K562 (cell line): ENCODE measurements at regions not wholly inside any gene's neighbourhood (a gene's known extent, or its start where the extent isn't known, plus 50 kb on each side); places are given as distances from the start of the nearest gene placed in this dataset.

Experiments
- ATAC-seq: fragments of 200-7000 bp; cut with Tn5 transposase; 3 replicates; pipeline ENCODE4 v1.9.1; 2020; ENCODE audit warnings: moderate library complexity
- BruUV-seq: library from RNA; stranded (reverse); fragments of 400-500 nt; replicated peaks from 2 replicates; lab custom pipeline; 2021; lab: Mats Ljungman, UMichigan
- CTCF ChIA-PET: fragments of 300-600 bp; formaldehyde crosslinking; extraction: SDS; loops from one replicate; lab custom pipeline; 2021; ENCODE audit warnings: low intra/inter-chr PET ratio; lab: Yijun Ruan, JAX
- POLR2A ChIA-PET: fragments of 300-600, 350-650 bp; sonication (Branson Sonifier 250); formaldehyde crosslinking; extraction: SDS; loops from one replicate; lab custom pipeline; 2021; ENCODE audit warnings: antibody characterized with exemption, inconsistent platforms; lab: Yijun Ruan, JAX
- DNase-seq, 4 experiments: peaks; one replicate each; pipeline versions ENCODE4 v3.0.0 to v3.0.0-alpha.2; 2011 to 2018; ENCODE audit warnings: low spot score in 3 of 4, mixed read lengths in 3 of 4; ENCODE audit errors: extremely low read depth in 1 of 4
- FAIRE-seq: peaks from 2 replicates; lab custom pipeline; 2011; peaks lifted over from hg19 to GRCh38; lab: Jason Lieb, UNC
- H2AFZ ChIP-seq: 2 replicates; pipeline ENCODE4 v1.6.0; 2011; ENCODE audit warnings: low read depth, low read length, control low read depth, inconsistent platforms
- H3K27ac ChIP-seq: fragments of 200-600 bp; 3 replicates; pipeline ENCODE4 v1.8.0; 2011; ENCODE audit warnings: low read depth, mild to moderate bottlenecking, control low read depth, inconsistent platforms, low read length, moderate library complexity, mixed read lengths; ENCODE audit errors: extremely low read depth
- H3K27me3 ChIP-seq, 2 experiments: fragments of 300-600 bp in 1 of 2; 2 replicates in 1 of 2; 3 replicates in 1 of 2; pipeline versions ENCODE4 v1.6.0 to v1.8.0; 2011; ENCODE audit warnings: inconsistent platforms in 2 of 2, low read length in 2 of 2, mild to moderate bottlenecking in 1 of 2, mixed read lengths in 1 of 2, moderate library complexity in 1 of 2; ENCODE audit not compliant: control insufficient read depth in 2 of 2, insufficient read depth in 2 of 2
- H3K36me3 ChIP-seq: fragments of 300-600 bp; 3 replicates; pipeline ENCODE4 v1.8.0; 2011; ENCODE audit warnings: mild to moderate bottlenecking, low read length, inconsistent platforms; ENCODE audit not compliant: control insufficient read depth, insufficient read depth
- H3K4me1 ChIP-seq, 2 experiments: fragments of 200-600 bp in 1 of 2; replicated peaks in 1 of 2; 2 replicates in 1 of 2; 3 replicates in 1 of 2; pipeline versions ENCODE4 v1.5.1 to v1.8.0; 2011; ENCODE audit warnings: inconsistent platforms in 2 of 2, low read length in 2 of 2, mild to moderate bottlenecking in 1 of 2, mixed read lengths in 1 of 2, moderate library complexity in 1 of 2; ENCODE audit not compliant: control insufficient read depth in 2 of 2, insufficient read depth in 2 of 2
- H3K4me2 ChIP-seq: 2 replicates; pipeline ENCODE4 v1.6.1; 2011; ENCODE audit warnings: low read length, control low read depth, inconsistent platforms, mixed read lengths; ENCODE audit not compliant: insufficient read depth
- H3K4me3 ChIP-seq: fragments of 200-600 bp; sonication (generic), shearing (Covaris generic); 2 replicates; pipeline ENCODE4 v1.5.1; 2016; ENCODE audit warnings: control low read depth, inconsistent platforms
- H3K79me2 ChIP-seq: fragments of 200-600 bp; 3 replicates; pipeline ENCODE4 v1.8.0; 2011; ENCODE audit warnings: low read length, inconsistent platforms; ENCODE audit not compliant: control insufficient read depth, insufficient read depth
- H3K9ac ChIP-seq, 2 experiments: 2 replicates each; pipeline versions ENCODE4 v1.6.0 to v1.6.1; 2011; ENCODE audit warnings: low read depth in 2 of 2, low read length in 2 of 2, control low read depth in 1 of 2, inconsistent platforms in 1 of 2, mild to moderate bottlenecking in 1 of 2, mixed read lengths in 1 of 2; ENCODE audit not compliant: insufficient read depth in 1 of 2
- H3K9me1 ChIP-seq: one replicate; pipeline ENCODE4 v1.6.0; 2011; ENCODE audit warnings: inconsistent platforms, mild to moderate bottlenecking, low read length, moderate library complexity; ENCODE audit not compliant: control insufficient read depth, insufficient read depth
- H3K9me3 ChIP-seq: replicated peaks from 2 replicates; pipeline ENCODE4 v1.5.1; 2011; ENCODE audit warnings: low read depth, low read length, inconsistent platforms; ENCODE audit not compliant: control insufficient read depth, insufficient read depth
- H4K20me1 ChIP-seq: replicated peaks from 2 replicates; pipeline ENCODE4 v1.6.1; 2011; ENCODE audit warnings: low read length, inconsistent platforms, mixed read lengths; ENCODE audit not compliant: control insufficient read depth, insufficient read depth
- EWSR1 ChIP-seq: fragments of 450-650 bp; IDR thresholded peaks from 2 replicates; pipeline ENCODE4 v1.6.1; 2018; ENCODE audit warnings: borderline replicate concordance, mild to moderate bottlenecking, low read depth, moderate library complexity; ENCODE audit not compliant: partially characterized antibody
- GTF2E2 ChIP-seq: fragments of 200-800 bp; sonication (Bioruptor generic); IDR thresholded peaks from 2 replicates; pipeline ENCODE4 v1.6.1; 2016; ENCODE audit warnings: missing genetic modification characterization, missing compliant biosample characterization
- HMBOX1 ChIP-seq: sonication (generic); IDR thresholded peaks from 2 replicates; pipeline ENCODE4 v1.6.1; 2016
- KAT7 ChIP-seq: sonication (generic); formaldehyde crosslinking; IDR thresholded peaks from 2 replicates; pipeline ENCODE4 v1.8.0; 2022; ENCODE audit warnings: missing genetic modification reagents, mild to moderate bottlenecking, borderline replicate concordance
- YBX1 ChIP-seq: fragments of 450-650 bp; IDR thresholded peaks from 2 replicates; pipeline ENCODE4 v1.7.1; 2016; ENCODE audit warnings: mild to moderate bottlenecking
- ZC3H4 ChIP-seq: sonication (generic); formaldehyde crosslinking; IDR thresholded peaks from 2 replicates; pipeline ENCODE4 v1.9.0; 2021; ENCODE audit warnings: missing genetic modification reagents, borderline replicate concordance
- ZNF324 ChIP-seq: fragments of 250-450 bp; sonication (Bioruptor Pico); IDR thresholded peaks from 2 replicates; pipeline ENCODE4 v1.4.0; 2020; ENCODE audit warnings: mild to moderate bottlenecking
- ZNF431 ChIP-seq: sonication (generic); formaldehyde crosslinking; IDR thresholded peaks from 2 replicates; pipeline ENCODE4 v1.8.0; 2022; ENCODE audit warnings: mild to moderate bottlenecking, missing genetic modification reagents
- ZNF561 ChIP-seq: fragments of 450-650 bp; formaldehyde crosslinking; conservative IDR thresholded peaks from 2 replicates; pipeline ENCODE4 v1.4.0; 2020; ENCODE audit warnings: mild to moderate bottlenecking, moderate library complexity
- whole genome bisulfite sequencing: fragments of 100-300 bp; shearing (Covaris generic); methylation state at CpG from one replicate; pipeline ENCODE4 v1.1.6; 2016; ENCODE audit warnings: low coverage, mixed read lengths; ENCODE audit not compliant: insufficient coverage; ENCODE audit errors: missing lambda C conversion rate; 5-methylcytosine and 5-hydroxymethylcytosine counted together
- in situ Hi-C: fragments of 300-500 bp; cut with MboI; formaldehyde crosslinking; loops from 4 replicates; pipeline ENCODE4 v1.15.0; 2018; ENCODE audit warnings: inconsistent platforms, mixed read lengths
- intact Hi-C: fragments of 100-400 bp; cut with micrococcal nuclease; formaldehyde crosslinking; loops from 2 replicates; pipeline ENCODE4 v1.14.2; 2022
- TF ChIP-seq, protein P1 (sequence below): fragments of 450-650 bp; conservative IDR thresholded peaks from 2 replicates; pipeline ENCODE4 v1.6.1; 2016; ENCODE audit warnings: missing genetic modification characterization, low read depth, mild to moderate bottlenecking, control low read depth, missing compliant biosample characterization

GRCh38 chr2:57615855-57616556, 430.6 kb upstream of the VRK2 start:
- H3K27ac ChIP-seq = no peak overlapping the region
- H3K27me3 ChIP-seq = no peaks in the 10 kb centered on the region
- 0% methylated on average over 1 of the region's 1 CpG for WGBS
- no TSS peak for BruUV-seq
- in situ Hi-C loops (no loop called here), intact Hi-C loops (no loop called here)
- no peaks in the 10 kb centered on the region for H3K36me3 ChIP-seq
- H3K4me1 ChIP-seq = no peaks in the 10 kb centered on the region
- no peak overlapping the region for H3K4me2 ChIP-seq
- H4K20me1 ChIP-seq = no peaks in the 10 kb centered on the region
- ATAC-seq (no peak), DNase-seq (no peak), FAIRE-seq (no peak)
- H3K79me2 ChIP-seq = no peaks in the 10 kb centered on the region
- no peak for TF ChIP-seq ZC3H4 (CRISPR knock-in tag)
- ChIA-PET POLR2A (no interaction called here), CTCF (no interaction called here)
- no peak overlapping the region for H3K4me3 ChIP-seq
- H3K9me3 ChIP-seq = no peaks in the 10 kb centered on the region
- H3K9ac ChIP-seq = no peak overlapping the region
- H2AFZ ChIP-seq = no peak overlapping the region
- no peaks in the 10 kb centered on the region for H3K9me1 ChIP-seq

GRCh38 chr2:57617318-57617717, 429.3 kb upstream of the VRK2 start:
- FAIRE-seq (no peak), DNase-seq (no peak), ATAC-seq (no peak)
- no peak for TF ChIP-seq ZNF431 (CRISPR knock-in tag)
- TF ChIP-seq EWSR1 = no peak
- TF ChIP-seq HMBOX1 = no peak
- no peak for TF ChIP-seq GTF2E2 (tag)
- no peak for TF ChIP-seq YBX1
- TF ChIP-seq ZNF561 (CRISPR knock-in tag) = no peak
- TF ChIP-seq ZNF324 (CRISPR knock-in tag) = no peak
- TF ChIP-seq, protein P1, sequence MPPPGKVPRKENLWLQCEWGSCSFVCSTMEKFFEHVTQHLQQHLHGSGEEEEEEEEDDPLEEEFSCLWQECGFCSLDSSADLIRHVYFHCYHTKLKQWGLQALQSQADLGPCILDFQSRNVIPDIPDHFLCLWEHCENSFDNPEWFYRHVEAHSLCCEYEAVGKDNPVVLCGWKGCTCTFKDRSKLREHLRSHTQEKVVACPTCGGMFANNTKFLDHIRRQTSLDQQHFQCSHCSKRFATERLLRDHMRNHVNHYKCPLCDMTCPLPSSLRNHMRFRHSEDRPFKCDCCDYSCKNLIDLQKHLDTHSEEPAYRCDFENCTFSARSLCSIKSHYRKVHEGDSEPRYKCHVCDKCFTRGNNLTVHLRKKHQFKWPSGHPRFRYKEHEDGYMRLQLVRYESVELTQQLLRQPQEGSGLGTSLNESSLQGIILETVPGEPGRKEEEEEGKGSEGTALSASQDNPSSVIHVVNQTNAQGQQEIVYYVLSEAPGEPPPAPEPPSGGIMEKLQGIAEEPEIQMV (tag) = no peak
- TF ChIP-seq KAT7 (CRISPR knock-in tag) = no peak
- intact Hi-C loops = no loop called here
- no peaks in the 10 kb centered on the region for H3K9me3 ChIP-seq
- no peaks in the 10 kb centered on the region for H3K79me2 ChIP-seq
- H3K27ac ChIP-seq = no peak overlapping the region
- no peak overlapping the region for H3K4me3 ChIP-seq
- H4K20me1 ChIP-seq = no peaks in the 10 kb centered on the region
- in situ Hi-C loops = no loop called here
- H3K9ac ChIP-seq = no peak overlapping the region
- H3K27me3 ChIP-seq = no peaks in the 10 kb centered on the region
- H3K36me3 ChIP-seq = no peaks in the 10 kb centered on the region
- CTCF ChIA-PET = no interaction called here
- H3K4me1 ChIP-seq = no peaks in the 10 kb centered on the region
- no peak overlapping the region for H2AFZ ChIP-seq
- H3K4me2 ChIP-seq = no peak overlapping the region
- BruUV-seq = no TSS peak
- 2% methylated on average over 3 of the region's 3 CpGs for WGBS
- POLR2A ChIA-PET = no interaction called here
- H3K9me1 ChIP-seq = no peaks in the 10 kb centered on the region
